ENCODE measurements at regions not wholly inside any gene's neighbourhood (a gene's known extent, or its start where the extent isn't known, plus 50 kb on each side); places are given as distances from the start of the nearest gene placed in this dataset.

DNA sequence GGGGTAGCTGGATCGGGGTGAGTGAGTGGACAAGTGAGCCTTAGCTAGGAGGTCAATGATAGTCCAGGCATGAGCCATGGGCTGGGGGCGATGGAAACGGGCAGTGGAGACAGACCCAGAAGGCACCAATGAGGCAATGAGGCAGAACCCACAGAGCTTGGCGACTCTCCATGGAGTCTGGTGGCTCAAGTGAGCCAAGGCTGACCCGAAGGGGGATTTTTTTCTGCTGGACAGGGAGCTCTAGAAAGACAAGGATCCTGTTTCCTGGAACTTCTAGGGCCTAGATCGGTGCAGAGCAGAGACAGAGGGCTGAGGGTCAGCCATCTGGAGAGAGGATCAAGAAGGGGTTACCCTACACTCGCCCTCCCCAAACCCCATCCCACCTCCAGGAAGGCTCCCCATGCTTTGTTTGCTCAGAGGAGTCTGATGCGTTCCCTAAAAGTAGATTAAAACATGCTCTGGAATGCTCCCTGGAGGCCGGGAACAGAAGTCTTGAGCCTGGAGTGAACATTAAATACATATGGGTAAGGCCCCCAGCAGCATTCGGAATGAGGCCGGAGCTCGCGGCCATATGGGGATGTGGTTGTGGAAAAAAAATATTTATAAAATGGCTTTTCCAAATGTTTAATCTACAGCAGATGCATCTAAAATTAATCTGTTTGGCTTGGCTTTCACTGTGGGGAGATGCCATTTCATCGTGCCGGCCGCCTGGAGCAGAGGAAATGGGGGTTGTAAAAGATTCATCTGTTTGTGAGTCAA, 237.8 kb upstream of the PMEPA1 start (continued):
- TF ChIP-seq, protein P1, sequence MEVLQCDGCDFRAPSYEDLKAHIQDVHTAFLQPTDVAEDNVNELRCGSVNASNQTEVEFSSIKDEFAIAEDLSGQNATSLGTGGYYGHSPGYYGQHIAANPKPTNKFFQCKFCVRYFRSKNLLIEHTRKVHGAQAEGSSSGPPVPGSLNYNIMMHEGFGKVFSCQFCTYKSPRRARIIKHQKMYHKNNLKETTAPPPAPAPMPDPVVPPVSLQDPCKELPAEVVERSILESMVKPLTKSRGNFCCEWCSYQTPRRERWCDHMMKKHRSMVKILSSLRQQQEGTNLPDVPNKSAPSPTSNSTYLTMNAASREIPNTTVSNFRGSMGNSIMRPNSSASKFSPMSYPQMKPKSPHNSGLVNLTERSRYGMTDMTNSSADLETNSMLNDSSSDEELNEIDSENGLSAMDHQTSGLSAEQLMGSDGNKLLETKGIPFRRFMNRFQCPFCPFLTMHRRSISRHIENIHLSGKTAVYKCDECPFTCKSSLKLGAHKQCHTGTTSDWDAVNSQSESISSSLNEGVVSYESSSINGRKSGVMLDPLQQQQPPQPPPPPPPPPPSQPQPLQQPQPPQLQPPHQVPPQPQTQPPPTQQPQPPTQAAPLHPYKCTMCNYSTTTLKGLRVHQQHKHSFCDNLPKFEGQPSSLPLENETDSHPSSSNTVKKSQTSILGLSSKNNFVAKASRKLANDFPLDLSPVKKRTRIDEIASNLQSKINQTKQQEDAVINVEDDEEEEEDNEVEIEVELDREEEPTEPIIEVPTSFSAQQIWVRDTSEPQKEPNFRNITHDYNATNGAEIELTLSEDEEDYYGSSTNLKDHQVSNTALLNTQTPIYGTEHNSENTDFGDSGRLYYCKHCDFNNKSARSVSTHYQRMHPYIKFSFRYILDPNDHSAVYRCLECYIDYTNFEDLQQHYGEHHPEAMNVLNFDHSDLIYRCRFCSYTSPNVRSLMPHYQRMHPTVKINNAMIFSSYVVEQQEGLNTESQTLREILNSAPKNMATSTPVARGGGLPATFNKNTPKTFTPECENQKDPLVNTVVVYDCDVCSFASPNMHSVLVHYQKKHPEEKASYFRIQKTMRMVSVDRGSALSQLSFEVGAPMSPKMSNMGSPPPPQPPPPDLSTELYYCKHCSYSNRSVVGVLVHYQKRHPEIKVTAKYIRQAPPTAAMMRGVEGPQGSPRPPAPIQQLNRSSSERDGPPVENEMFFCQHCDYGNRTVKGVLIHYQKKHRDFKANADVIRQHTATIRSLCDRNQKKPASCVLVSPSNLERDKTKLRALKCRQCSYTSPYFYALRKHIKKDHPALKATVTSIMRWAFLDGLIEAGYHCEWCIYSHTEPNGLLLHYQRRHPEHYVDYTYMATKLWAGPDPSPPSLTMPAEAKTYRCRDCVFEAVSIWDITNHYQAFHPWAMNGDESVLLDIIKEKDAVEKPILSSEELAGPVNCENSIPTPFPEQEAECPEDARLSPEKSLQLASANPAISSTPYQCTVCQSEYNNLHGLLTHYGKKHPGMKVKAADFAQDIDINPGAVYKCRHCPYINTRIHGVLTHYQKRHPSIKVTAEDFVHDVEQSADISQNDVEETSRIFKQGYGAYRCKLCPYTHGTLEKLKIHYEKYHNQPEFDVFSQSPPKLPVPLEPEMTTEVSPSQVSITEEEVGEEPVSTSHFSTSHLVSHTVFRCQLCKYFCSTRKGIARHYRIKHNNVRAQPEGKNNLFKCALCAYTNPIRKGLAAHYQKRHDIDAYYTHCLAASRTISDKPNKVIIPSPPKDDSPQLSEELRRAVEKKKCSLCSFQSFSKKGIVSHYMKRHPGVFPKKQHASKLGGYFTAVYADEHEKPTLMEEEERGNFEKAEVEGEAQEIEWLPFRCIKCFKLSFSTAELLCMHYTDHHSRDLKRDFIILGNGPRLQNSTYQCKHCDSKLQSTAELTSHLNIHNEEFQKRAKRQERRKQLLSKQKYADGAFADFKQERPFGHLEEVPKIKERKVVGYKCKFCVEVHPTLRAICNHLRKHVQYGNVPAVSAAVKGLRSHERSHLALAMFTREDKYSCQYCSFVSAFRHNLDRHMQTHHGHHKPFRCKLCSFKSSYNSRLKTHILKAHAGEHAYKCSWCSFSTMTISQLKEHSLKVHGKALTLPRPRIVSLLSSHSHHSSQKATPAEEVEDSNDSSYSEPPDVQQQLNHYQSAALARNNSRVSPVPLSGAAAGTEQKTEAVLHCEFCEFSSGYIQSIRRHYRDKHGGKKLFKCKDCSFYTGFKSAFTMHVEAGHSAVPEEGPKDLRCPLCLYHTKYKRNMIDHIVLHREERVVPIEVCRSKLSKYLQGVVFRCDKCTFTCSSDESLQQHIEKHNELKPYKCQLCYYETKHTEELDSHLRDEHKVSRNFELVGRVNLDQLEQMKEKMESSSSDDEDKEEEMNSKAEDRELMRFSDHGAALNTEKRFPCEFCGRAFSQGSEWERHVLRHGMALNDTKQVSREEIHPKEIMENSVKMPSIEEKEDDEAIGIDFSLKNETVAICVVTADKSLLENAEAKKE (CRISPR knock-in tag; IDR thresholded peaks at IDR 0.05): no peak
- no peak for TF ChIP-seq JUNB (IDR thresholded peaks at IDR 0.05; ENCODE audit: unreplicated experiment)
- TF ChIP-seq CREB1 (CRISPR knock-in tag; IDR thresholded peaks at IDR 0.05; ENCODE audit: low read depth): no peak
- no peak for TF ChIP-seq STAT1 (IDR thresholded peaks at IDR 0.05; ENCODE audit: unreplicated experiment)
- TF ChIP-seq, protein P2, sequence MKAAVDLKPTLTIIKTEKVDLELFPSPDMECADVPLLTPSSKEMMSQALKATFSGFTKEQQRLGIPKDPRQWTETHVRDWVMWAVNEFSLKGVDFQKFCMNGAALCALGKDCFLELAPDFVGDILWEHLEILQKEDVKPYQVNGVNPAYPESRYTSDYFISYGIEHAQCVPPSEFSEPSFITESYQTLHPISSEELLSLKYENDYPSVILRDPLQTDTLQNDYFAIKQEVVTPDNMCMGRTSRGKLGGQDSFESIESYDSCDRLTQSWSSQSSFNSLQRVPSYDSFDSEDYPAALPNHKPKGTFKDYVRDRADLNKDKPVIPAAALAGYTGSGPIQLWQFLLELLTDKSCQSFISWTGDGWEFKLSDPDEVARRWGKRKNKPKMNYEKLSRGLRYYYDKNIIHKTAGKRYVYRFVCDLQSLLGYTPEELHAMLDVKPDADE (IDR thresholded peaks at IDR 0.05): no peak
- no peak for TF ChIP-seq ZNF114 (CRISPR knock-in tag; IDR thresholded peaks at IDR 0.05)
- TF ChIP-seq POLR2AphosphoS5 (IDR thresholded peaks at IDR 0.05; ENCODE audit: low read depth): no peak
- TF ChIP-seq, protein P3, sequence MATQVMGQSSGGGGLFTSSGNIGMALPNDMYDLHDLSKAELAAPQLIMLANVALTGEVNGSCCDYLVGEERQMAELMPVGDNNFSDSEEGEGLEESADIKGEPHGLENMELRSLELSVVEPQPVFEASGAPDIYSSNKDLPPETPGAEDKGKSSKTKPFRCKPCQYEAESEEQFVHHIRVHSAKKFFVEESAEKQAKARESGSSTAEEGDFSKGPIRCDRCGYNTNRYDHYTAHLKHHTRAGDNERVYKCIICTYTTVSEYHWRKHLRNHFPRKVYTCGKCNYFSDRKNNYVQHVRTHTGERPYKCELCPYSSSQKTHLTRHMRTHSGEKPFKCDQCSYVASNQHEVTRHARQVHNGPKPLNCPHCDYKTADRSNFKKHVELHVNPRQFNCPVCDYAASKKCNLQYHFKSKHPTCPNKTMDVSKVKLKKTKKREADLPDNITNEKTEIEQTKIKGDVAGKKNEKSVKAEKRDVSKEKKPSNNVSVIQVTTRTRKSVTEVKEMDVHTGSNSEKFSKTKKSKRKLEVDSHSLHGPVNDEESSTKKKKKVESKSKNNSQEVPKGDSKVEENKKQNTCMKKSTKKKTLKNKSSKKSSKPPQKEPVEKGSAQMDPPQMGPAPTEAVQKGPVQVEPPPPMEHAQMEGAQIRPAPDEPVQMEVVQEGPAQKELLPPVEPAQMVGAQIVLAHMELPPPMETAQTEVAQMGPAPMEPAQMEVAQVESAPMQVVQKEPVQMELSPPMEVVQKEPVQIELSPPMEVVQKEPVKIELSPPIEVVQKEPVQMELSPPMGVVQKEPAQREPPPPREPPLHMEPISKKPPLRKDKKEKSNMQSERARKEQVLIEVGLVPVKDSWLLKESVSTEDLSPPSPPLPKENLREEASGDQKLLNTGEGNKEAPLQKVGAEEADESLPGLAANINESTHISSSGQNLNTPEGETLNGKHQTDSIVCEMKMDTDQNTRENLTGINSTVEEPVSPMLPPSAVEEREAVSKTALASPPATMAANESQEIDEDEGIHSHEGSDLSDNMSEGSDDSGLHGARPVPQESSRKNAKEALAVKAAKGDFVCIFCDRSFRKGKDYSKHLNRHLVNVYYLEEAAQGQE (IDR thresholded peaks at IDR 0.05; ENCODE audit: unreplicated experiment): no peak
- TF ChIP-seq EZH2phosphoT487 (IDR thresholded peaks at IDR 0.05; ENCODE audit: unreplicated experiment): no peak
- no peak for TF ChIP-seq NANOG (IDR thresholded peaks at IDR 0.05; ENCODE audit: borderline replicate concordance)
